ENCODE measurements at regions not wholly inside any gene's neighbourhood (a gene's known extent, or its start where the extent isn't known, plus 50 kb on each side); places are given as distances from the start of the nearest gene placed in this dataset.

DNA sequence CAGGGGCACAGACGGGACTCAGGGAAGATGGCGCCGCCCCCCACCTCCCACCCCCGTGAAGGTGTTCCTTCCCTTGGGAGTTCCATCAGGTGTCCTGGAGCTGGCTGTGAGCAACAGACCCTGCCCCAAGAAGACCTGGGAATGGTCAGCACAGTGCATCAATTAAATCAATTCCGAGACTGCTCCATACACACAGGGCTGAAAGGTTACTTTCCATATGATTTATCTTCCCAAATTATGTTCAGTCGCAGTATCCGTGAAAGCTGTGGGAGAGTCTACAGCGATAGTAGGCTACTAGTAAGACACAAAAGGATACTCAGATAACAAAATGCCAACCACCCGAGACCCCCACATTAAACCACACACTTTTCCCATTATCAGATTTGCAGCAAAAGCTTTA is 71.8 kb upstream of the PABPC3 start:
- Histone ChIP-seq H3K4me3 (no peak overlapping the region), H3K27ac (no peak overlapping the region), H3K9me3 (no peaks in the 10 kb centered on the region), H3K27me3 (peaks cover 0 to 23% (median 0%) of the 10 kb centered on the region in 3 donors), H3K36me3 (no peaks in the 10 kb centered on the region), H3K4me1 (no peaks in the 10 kb centered on the region)
- 70 to 75% methylated on average over 9 of the region's 9 CpGs for WGBS, 2 donors
- TF ChIP-seq POLR2A (IDR thresholded peaks at IDR 0.05) (no peak), POLR2AphosphoS5 (IDR thresholded peaks at IDR 0.05) (no peak), EP300 (IDR thresholded peaks at IDR 0.05) (no peak)
- TF ChIP-seq, protein P1, sequence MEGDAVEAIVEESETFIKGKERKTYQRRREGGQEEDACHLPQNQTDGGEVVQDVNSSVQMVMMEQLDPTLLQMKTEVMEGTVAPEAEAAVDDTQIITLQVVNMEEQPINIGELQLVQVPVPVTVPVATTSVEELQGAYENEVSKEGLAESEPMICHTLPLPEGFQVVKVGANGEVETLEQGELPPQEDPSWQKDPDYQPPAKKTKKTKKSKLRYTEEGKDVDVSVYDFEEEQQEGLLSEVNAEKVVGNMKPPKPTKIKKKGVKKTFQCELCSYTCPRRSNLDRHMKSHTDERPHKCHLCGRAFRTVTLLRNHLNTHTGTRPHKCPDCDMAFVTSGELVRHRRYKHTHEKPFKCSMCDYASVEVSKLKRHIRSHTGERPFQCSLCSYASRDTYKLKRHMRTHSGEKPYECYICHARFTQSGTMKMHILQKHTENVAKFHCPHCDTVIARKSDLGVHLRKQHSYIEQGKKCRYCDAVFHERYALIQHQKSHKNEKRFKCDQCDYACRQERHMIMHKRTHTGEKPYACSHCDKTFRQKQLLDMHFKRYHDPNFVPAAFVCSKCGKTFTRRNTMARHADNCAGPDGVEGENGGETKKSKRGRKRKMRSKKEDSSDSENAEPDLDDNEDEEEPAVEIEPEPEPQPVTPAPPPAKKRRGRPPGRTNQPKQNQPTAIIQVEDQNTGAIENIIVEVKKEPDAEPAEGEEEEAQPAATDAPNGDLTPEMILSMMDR (IDR thresholded peaks at IDR 0.05), result no peak
- intact Hi-C loops (cut with DNase I), result no loop called here
- DNase-seq, result no peak

DNA sequence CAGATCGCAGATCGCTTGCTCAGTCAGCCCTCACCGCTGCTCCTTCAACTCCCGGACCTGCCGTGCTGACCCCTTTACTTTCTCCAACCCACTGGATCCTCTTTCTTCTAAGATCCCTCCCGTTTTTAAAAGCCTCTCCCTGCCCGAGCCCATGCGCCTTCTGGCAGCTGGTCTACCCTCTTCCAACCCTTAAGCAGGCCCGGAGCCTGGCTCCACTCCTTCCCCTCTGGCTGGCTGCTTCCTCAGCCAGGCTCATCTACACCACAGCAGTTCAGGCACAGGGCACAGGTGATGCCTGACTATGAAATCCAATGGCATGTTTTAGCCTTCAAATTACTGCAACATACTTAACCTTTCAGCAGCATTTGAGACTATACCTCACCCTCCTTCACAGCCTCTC is 63.8 kb upstream of the PABPC3 start:
- TF ChIP-seq, protein P1 (IDR thresholded peaks at IDR 0.05), result no peak
- Histone ChIP-seq H3K27me3 (peaks cover 0 to 3% (median 0%) of the 10 kb centered on the region in 3 donors), H3K9me3 (no peaks in the 10 kb centered on the region), H3K36me3 (no peaks in the 10 kb centered on the region), H3K4me1 (no peaks in the 10 kb centered on the region), H3K4me3 (no peak overlapping the region), H3K27ac (no peak overlapping the region)
- DNase-seq, result no peak
- intact Hi-C loops (cut with DNase I), result no loop called here
- 77 to 80% methylated on average over 9 of the region's 9 CpGs for WGBS, 2 donors

DNA sequence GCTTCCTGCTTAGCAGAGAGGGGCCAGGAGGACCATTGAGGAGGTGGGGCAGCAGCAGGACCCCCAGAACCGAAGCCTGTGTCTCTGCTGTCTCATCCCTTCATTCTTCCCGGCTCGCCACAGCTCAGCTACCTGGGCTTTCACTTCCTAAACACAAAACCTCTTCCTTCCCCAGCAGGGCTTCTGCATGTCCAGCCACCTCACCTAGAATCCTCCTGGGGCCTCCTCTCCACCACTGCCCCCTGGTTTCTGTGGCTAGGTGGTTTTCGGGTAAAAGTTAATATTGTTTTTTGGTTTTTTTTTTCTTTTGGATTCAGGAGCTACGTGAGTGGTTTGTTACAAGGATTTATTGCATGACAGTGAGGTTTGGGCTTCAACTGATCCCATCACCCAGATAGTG is 61.8 kb upstream of the PABPC3 start:
- TF ChIP-seq, protein P1 (IDR thresholded peaks at IDR 0.05), result no peak
- TF ChIP-seq POLR2A (IDR thresholded peaks at IDR 0.05) (no peak), EP300 (IDR thresholded peaks at IDR 0.05) (no peak), POLR2AphosphoS5 (IDR thresholded peaks at IDR 0.05) (no peak)
- Histone ChIP-seq H3K27ac (no peak overlapping the region), H3K9me3 (no peaks in the 10 kb centered on the region), H3K4me3 (no peak overlapping the region), H3K4me1 (no peaks in the 10 kb centered on the region), H3K27me3 (no peaks in the 10 kb centered on the region), H3K36me3 (no peaks in the 10 kb centered on the region)
- WGBS, 2 donors, result 67% methylated on average over 5 of the region's 5 CpGs
- intact Hi-C loops (cut with DNase I), result no loop called here
- DNase-seq, result no peak

- DNase-seq, result no peak
- intact Hi-C loops (cut with DNase I), result loop anchor here (1.0 kb wide), 1 partner anchor 32 kb away; no protein-coding TSS in a partner anchor
- WGBS, 2 donors, result 32 to 35% methylated on average over 12 of the region's 12 CpGs
- H3K9me3 ChIP-seq, result no peaks in the 10 kb centered on the region
- no peak overlapping the region for H3K27ac ChIP-seq
- no peak for TF ChIP-seq POLR2A (IDR thresholded peaks at IDR 0.05)
- TF ChIP-seq, protein P1 (IDR thresholded peaks at IDR 0.05), result peak; percentile 39 to 75 (median 61)
- H3K4me1 ChIP-seq, result no peaks in the 10 kb centered on the region
- no peaks in the 10 kb centered on the region for H3K36me3 ChIP-seq
- H3K27me3 ChIP-seq, result peaks cover 0 to 11% (median 0%) of the 10 kb centered on the region in 3 donors
- H3K4me3 ChIP-seq, result no peak overlapping the region
These were observed 58.7 kb upstream of the PABPC3 start for GRCh38 chr13:25037057-25037813.

Data from sigmoid colon (tissue), 6 donors.